SK-N-SH (cell line): ENCODE measurements at regions not wholly inside any gene's neighbourhood (a gene's known extent, or its start where the extent isn't known, plus 50 kb on each side); places are given as distances from the start of the nearest gene placed in this dataset.

ENCODE experiments used
- CTCF ChIA-PET: fragments of 300-600, 350-600 bp; formaldehyde crosslinking; extraction: SDS; loops from one replicate; lab custom pipeline; 2021; lab: Yijun Ruan, JAX
- POLR2A ChIA-PET: fragments of 350-600 bp; sonication (Branson Sonifier 250); formaldehyde crosslinking; extraction: SDS; loops from one replicate; lab custom pipeline; 2020; ENCODE audit warnings: antibody characterized with exemption, inconsistent platforms; lab: Yijun Ruan, JAX
- DNase-seq: peaks from one replicate; pipeline ENCODE4 v3.0.0; 2012
- H2AFZ ChIP-seq: fragments of 200-600 bp; sonication (generic); 2 replicates; pipeline ENCODE4 v1.8.1; 2016; ENCODE audit warnings: antibody characterized with exemption, mild to moderate bottlenecking, low read depth
- H3F3A ChIP-seq: fragments of 200-600 bp; sonication (generic); replicated peaks from 2 replicates; pipeline ENCODE3; 2016; ENCODE audit warnings: antibody characterized with exemption, mild to moderate bottlenecking; ENCODE audit not compliant: insufficient read depth
- H3K27ac ChIP-seq, 2 experiments: fragments of 200-500 bp in 1 of 2; fragments of 200-600 bp in 1 of 2; sonication (Bioruptor generic) in 1 of 2; sonication (generic), shearing (Covaris generic) in 1 of 2; 2 replicates each; pipeline versions ENCODE4 v1.5.1 to v1.6.1; 2014 to 2016; ENCODE audit warnings: low read depth in 2 of 2, inconsistent platforms in 1 of 2, low read length in 1 of 2, mild to moderate bottlenecking in 1 of 2, mixed read lengths in 1 of 2
- H3K27me3 ChIP-seq: fragments of 200-600 bp; sonication (generic), shearing (Covaris generic); 2 replicates; pipeline ENCODE4 v1.6.1; 2016; ENCODE audit warnings: mixed run types; ENCODE audit not compliant: insufficient read depth
- H3K36me3 ChIP-seq, 2 experiments: fragments of 200-500 bp in 1 of 2; fragments of 200-600 bp in 1 of 2; sonication (Bioruptor generic) in 1 of 2; sonication (generic) in 1 of 2; replicated peaks in 1 of 2; 2 replicates each; pipeline versions ENCODE3 to v1.5.1; 2014 to 2016; ENCODE audit warnings: low read length in 1 of 2, mild to moderate bottlenecking in 1 of 2; ENCODE audit not compliant: insufficient read depth in 2 of 2, control insufficient read depth in 1 of 2
- H3K4me1 ChIP-seq, 2 experiments: fragments of 200-500 bp in 1 of 2; fragments of 200-600 bp in 1 of 2; sonication (Bioruptor generic) in 1 of 2; sonication (generic), shearing (Covaris generic) in 1 of 2; 2 replicates each; pipeline versions ENCODE4 v1.5.1 to v1.6.1; 2014 to 2016; ENCODE audit warnings: low read depth in 1 of 2, low read length in 1 of 2, mixed run types in 1 of 2; ENCODE audit not compliant: insufficient read depth in 2 of 2, control insufficient read depth in 1 of 2
- H3K4me2 ChIP-seq: fragments of 200-600 bp; sonication (generic), shearing (Covaris generic); 2 replicates; pipeline ENCODE4 v1.6.1; 2017; ENCODE audit warnings: mixed run types
- H3K4me3 ChIP-seq, 2 experiments: fragments of 200-500 bp in 1 of 2; fragments of 200-600 bp in 1 of 2; sonication (Bioruptor generic) in 1 of 2; sonication (generic), shearing (Covaris generic) in 1 of 2; 2 replicates each; pipeline versions ENCODE4 v1.5.1 to v1.8.1; 2014 to 2016; ENCODE audit warnings: low read depth in 2 of 2, inconsistent platforms in 1 of 2, low read length in 1 of 2, mild to moderate bottlenecking in 1 of 2, mixed read lengths in 1 of 2, moderate library complexity in 1 of 2
- H3K79me2 ChIP-seq: fragments of 200-600 bp; sonication (generic); 2 replicates; pipeline ENCODE4 v1.8.1; 2017; ENCODE audit warnings: mild to moderate bottlenecking; ENCODE audit not compliant: insufficient read depth
- H3K9ac ChIP-seq: fragments of 200-600 bp; sonication (generic); 2 replicates; pipeline ENCODE4 v1.6.1; 2017; ENCODE audit warnings: mixed run types
- H3K9me2 ChIP-seq: fragments of 200-600 bp; sonication (generic); 2 replicates; pipeline ENCODE4 v1.6.1; 2017; ENCODE audit warnings: mixed run types
- H3K9me3 ChIP-seq: fragments of 200-600 bp; sonication (generic); 2 replicates; pipeline ENCODE4 v1.6.1; 2017; ENCODE audit warnings: mixed run types, mild to moderate bottlenecking, moderate library complexity
- H4K20me1 ChIP-seq: fragments of 200-600 bp; sonication (generic); 2 replicates; pipeline ENCODE4 v1.6.1; 2017; ENCODE audit warnings: mild to moderate bottlenecking, mixed run types; ENCODE audit not compliant: insufficient read depth
- CHD2 ChIP-seq: fragments of 150-350 bp; IDR thresholded peaks from 2 replicates; pipeline ENCODE4 v1.6.1; 2018; ENCODE audit warnings: low read length; ENCODE audit not compliant: partially characterized antibody
- EP300 ChIP-seq, 2 experiments: IDR thresholded peaks; 2 replicates each; pipeline versions ENCODE4 v1.4.0 to v1.6.1; 2012; ENCODE audit warnings: borderline replicate concordance in 1 of 2, low read depth in 1 of 2, low read length in 1 of 2
- FOXJ3 ChIP-seq: sonication (generic); formaldehyde crosslinking; IDR thresholded peaks from 2 replicates; pipeline ENCODE4 v1.5.1; 2020; ENCODE audit warnings: mild to moderate bottlenecking, missing genetic modification reagents
- FOXM1 ChIP-seq: IDR thresholded peaks from 2 replicates; pipeline ENCODE4 v1.4.0; 2012; ENCODE audit warnings: low read depth, mild to moderate bottlenecking
- GABPA ChIP-seq: IDR thresholded peaks from 2 replicates; pipeline ENCODE4 v1.4.0; 2012; ENCODE audit warnings: low read depth, mild to moderate bottlenecking
- GATA2 ChIP-seq: sonication (generic); formaldehyde crosslinking; IDR thresholded peaks from 2 replicates; pipeline ENCODE4 v1.5.0; 2020; ENCODE audit warnings: mild to moderate bottlenecking, missing genetic modification reagents
- JUND ChIP-seq: IDR thresholded peaks from 2 replicates; pipeline ENCODE4 v1.4.0; 2012
- NRF1 ChIP-seq: IDR thresholded peaks from 2 replicates; pipeline ENCODE4 v1.6.1; 2012; ENCODE audit warnings: low read depth, mild to moderate bottlenecking, low read length
- POLR2AphosphoS5 ChIP-seq: IDR thresholded peaks from 2 replicates; pipeline ENCODE4 v1.6.1; 2012; ENCODE audit warnings: low read depth, low read length
- RFX5 ChIP-seq: IDR thresholded peaks from 2 replicates; pipeline ENCODE4 v1.6.1; 2012; ENCODE audit warnings: mild to moderate bottlenecking, improper control_type of control experiment, low read length
- RXRA ChIP-seq: IDR thresholded peaks from 2 replicates; pipeline ENCODE4 v1.4.0; 2012; ENCODE audit warnings: low read depth, mild to moderate bottlenecking, borderline replicate concordance
- SIN3A ChIP-seq: IDR thresholded peaks from 2 replicates; pipeline ENCODE4 v1.6.1; 2012; ENCODE audit warnings: low read depth, mild to moderate bottlenecking, low read length, moderate library complexity, borderline replicate concordance
- SMC3 ChIP-seq: IDR thresholded peaks from 2 replicates; pipeline ENCODE4 v1.6.1; 2012; ENCODE audit warnings: low read depth, low read length, improper control_type of control experiment
- TAF1 ChIP-seq: IDR thresholded peaks from 2 replicates; pipeline ENCODE4 v1.6.1; 2012; ENCODE audit warnings: low read depth, mild to moderate bottlenecking, low read length, moderate library complexity, borderline replicate concordance
- TCF12 ChIP-seq: IDR thresholded peaks from 2 replicates; pipeline ENCODE4 v1.4.0; 2012
- TEAD4 ChIP-seq: IDR thresholded peaks from 2 replicates; pipeline ENCODE4 v1.4.0; 2012; ENCODE audit warnings: mild to moderate bottlenecking, borderline replicate concordance; ENCODE audit not compliant: insufficient read depth
- WGBS: methylation state at CpG from one replicate; pipeline ENCODE4 v1.1.6; 2017; ENCODE audit warnings: low lambda C conversion rate; 5-methylcytosine and 5-hydroxymethylcytosine counted together
- TF ChIP-seq, protein P1 (sequence below): IDR thresholded peaks from 2 replicates; pipeline ENCODE4 v1.4.0; 2012; ENCODE audit warnings: low read depth
- TF ChIP-seq, protein P2 (sequence below): IDR thresholded peaks from 2 replicates; pipeline ENCODE4; 2012
- TF ChIP-seq, protein P3 (sequence below): IDR thresholded peaks from 2 replicates; pipeline ENCODE4 v1.4.0; 2012; ENCODE audit warnings: low read depth, borderline replicate concordance
- TF ChIP-seq, protein P4 (sequence below): fragments of 200-600 bp; sonication (generic); IDR thresholded peaks from 2 replicates; pipeline ENCODE4 v1.6.1; 2017; ENCODE audit warnings: antibody characterized with exemption, mild to moderate bottlenecking, moderate library complexity

DNA sequence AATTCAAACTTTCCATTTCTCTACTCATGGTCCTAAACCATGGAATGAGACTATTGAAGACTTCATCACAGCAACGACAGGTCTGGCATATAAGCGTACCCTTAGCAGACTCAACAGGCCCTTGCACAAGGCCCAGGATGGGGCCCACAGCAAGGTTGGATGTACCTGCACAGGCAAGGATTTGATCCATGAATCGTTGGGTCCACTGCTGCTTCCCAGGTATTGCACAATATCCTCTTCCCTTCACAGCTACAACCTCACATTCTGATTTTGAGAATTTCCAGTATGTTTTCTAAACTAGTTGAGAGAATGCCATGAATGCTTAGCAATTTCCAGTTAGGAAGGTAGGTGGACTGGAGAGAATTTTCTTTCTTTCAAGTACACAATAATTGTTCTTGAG is 515.8 kb downstream of the SUCLG1 start:
- no peaks in the 10 kb centered on the region for H3K9me2 ChIP-seq
- no peaks in the 10 kb centered on the region for H3F3A ChIP-seq
- no peak overlapping the region for H2AFZ ChIP-seq
- H3K9me3 ChIP-seq: no peaks in the 10 kb centered on the region
- POLR2A ChIA-PET: no interaction called here
- H3K27ac ChIP-seq: no peak overlapping the region
- no peak overlapping the region for H3K9ac ChIP-seq
- H3K4me1 ChIP-seq: no peaks in the 10 kb centered on the region
- H3K36me3 ChIP-seq: no peaks in the 10 kb centered on the region
- no peak for DNase-seq
- no peak overlapping the region for H3K4me3 ChIP-seq
- H3K79me2 ChIP-seq: no peaks in the 10 kb centered on the region
- no peaks in the 10 kb centered on the region for H4K20me1 ChIP-seq
- CTCF ChIA-PET: no interaction called here
- WGBS: 4% methylated on average over 3 of the region's 3 CpGs
- no peak overlapping the region for H3K4me2 ChIP-seq
- TF ChIP-seq JUND: no peak
- TF ChIP-seq FOXM1: no peak
- TF ChIP-seq POLR2AphosphoS5: no peak
- TF ChIP-seq, protein P1, sequence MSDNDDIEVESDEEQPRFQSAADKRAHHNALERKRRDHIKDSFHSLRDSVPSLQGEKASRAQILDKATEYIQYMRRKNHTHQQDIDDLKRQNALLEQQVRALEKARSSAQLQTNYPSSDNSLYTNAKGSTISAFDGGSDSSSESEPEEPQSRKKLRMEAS: no peak
- TF ChIP-seq CHD2: no peak
- no peak for TF ChIP-seq SMC3
- TF ChIP-seq TAF1: no peak
- TF ChIP-seq, protein P2, sequence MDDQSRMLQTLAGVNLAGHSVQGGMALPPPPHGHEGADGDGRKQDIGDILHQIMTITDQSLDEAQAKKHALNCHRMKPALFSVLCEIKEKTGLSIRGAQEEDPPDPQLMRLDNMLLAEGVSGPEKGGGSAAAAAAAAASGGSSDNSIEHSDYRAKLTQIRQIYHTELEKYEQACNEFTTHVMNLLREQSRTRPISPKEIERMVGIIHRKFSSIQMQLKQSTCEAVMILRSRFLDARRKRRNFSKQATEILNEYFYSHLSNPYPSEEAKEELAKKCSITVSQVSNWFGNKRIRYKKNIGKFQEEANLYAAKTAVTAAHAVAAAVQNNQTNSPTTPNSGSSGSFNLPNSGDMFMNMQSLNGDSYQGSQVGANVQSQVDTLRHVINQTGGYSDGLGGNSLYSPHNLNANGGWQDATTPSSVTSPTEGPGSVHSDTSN: no peak
- no peak for TF ChIP-seq RFX5
- TF ChIP-seq TCF12: no peak
- no peaks in the 10 kb centered on the region for H3K27me3 ChIP-seq

DNA sequence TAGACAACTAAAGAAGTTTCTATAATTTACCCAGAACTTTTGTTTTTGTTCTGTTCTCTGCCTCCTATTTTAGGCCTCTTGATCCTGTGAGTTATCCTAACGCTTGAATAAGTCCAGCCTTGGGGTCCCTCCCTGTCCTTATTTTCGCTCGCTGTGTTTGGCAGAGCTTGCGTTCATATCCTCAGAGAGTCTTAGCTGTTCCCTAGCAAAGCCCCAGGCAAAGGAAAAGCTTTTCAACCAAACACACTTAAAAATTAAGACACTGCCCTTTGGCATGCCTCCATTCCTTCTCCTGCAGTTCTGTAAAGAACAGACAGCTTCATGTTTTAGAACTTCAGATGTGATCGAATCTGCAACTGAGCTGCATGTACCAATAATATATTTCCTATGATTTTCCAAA is 517.2 kb downstream of the SUCLG1 start:
- H3K4me2 ChIP-seq: no peak overlapping the region
- POLR2A ChIA-PET: no interaction called here

More for the DNA sequence above, 517.2 kb downstream of the SUCLG1 start:
- Histone ChIP-seq H3K27me3 (no peaks in the 10 kb centered on the region), H3K4me1 (no peaks in the 10 kb centered on the region), H3K79me2 (no peaks in the 10 kb centered on the region), H3K36me3 (no peaks in the 10 kb centered on the region), H2AFZ (no peak overlapping the region), H3K9ac (no peak overlapping the region), H3K9me2 (no peaks in the 10 kb centered on the region), H3K9me3 (no peaks in the 10 kb centered on the region), H4K20me1 (no peaks in the 10 kb centered on the region), H3F3A (no peaks in the 10 kb centered on the region), H3K27ac (no peak overlapping the region), H3K4me3 (no peak overlapping the region)
- 12% methylated on average over 5 of the region's 5 CpGs for WGBS
- TF ChIP-seq SIN3A (no peak), TCF12 (no peak), NRF1 (no peak), TAF1 (no peak), JUND (no peak), EP300 (IDR thresholded peaks at IDR 0.05; ENCODE audit: borderline replicate concordance in 1 of 2, low read depth in 1 of 2, low read length in 1 of 2) (no peak), RFX5 (no peak), FOXJ3 (no peak), GABPA (no peak), SMC3 (no peak), RXRA (no peak), POLR2AphosphoS5 (no peak), CHD2 (no peak), TEAD4 (no peak), GATA2 (CRISPR knock-in tag) (no peak)
- TF ChIP-seq, protein P3, sequence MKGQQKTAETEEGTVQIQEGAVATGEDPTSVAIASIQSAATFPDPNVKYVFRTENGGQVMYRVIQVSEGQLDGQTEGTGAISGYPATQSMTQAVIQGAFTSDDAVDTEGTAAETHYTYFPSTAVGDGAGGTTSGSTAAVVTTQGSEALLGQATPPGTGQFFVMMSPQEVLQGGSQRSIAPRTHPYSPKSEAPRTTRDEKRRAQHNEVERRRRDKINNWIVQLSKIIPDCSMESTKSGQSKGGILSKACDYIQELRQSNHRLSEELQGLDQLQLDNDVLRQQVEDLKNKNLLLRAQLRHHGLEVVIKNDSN: no peak
- TF ChIP-seq, protein P4, sequence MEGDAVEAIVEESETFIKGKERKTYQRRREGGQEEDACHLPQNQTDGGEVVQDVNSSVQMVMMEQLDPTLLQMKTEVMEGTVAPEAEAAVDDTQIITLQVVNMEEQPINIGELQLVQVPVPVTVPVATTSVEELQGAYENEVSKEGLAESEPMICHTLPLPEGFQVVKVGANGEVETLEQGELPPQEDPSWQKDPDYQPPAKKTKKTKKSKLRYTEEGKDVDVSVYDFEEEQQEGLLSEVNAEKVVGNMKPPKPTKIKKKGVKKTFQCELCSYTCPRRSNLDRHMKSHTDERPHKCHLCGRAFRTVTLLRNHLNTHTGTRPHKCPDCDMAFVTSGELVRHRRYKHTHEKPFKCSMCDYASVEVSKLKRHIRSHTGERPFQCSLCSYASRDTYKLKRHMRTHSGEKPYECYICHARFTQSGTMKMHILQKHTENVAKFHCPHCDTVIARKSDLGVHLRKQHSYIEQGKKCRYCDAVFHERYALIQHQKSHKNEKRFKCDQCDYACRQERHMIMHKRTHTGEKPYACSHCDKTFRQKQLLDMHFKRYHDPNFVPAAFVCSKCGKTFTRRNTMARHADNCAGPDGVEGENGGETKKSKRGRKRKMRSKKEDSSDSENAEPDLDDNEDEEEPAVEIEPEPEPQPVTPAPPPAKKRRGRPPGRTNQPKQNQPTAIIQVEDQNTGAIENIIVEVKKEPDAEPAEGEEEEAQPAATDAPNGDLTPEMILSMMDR: no peak
- TF ChIP-seq, protein P1: no peak
- no peak for DNase-seq
- CTCF ChIA-PET: no interaction called here
